Stimulated activated CD4-positive, alpha-beta T cell treated with anti-CD3 and anti-CD28 coated beads, Interleukin-1b, Interleukin-23, amount 100 ng/mL, for 1 hour (primary cell): ENCODE measurements at regions not wholly inside any gene's neighbourhood (a gene's known extent, or its start where the extent isn't known, plus 50 kb on each side); places are given as distances from the start of the nearest gene placed in this dataset.

Experiments used
- DNase-seq, 2 donors: peaks; one replicate each; pipeline ENCODE4 v3.0.0-alpha.2; 2020; ENCODE audit warnings: low read depth in 2 of 2

- no peak for DNase-seq
Observed at GRCh38 chr21:36532769-36533467, 53.0 kb upstream of the CLDN14 start.

- DNase-seq = no peak
Observed at GRCh38 chr21:36533468-36533848, 53.5 kb upstream of the CLDN14 start.

- DNase-seq = no peak
Observed at GRCh38 chr21:36534656-36535055, 54.7 kb upstream of the CLDN14 start.

GRCh38 chr21:36535618-36536241, 55.8 kb upstream of the CLDN14 start:
- no peak for DNase-seq

GRCh38 chr21:36538761-36539160, 58.8 kb upstream of the CLDN14 start:
- DNase-seq = no peak

GRCh38 chr21:36539434-36540150, 59.7 kb upstream of the CLDN14 start:
- no peak for DNase-seq

GRCh38 chr21:36540700-36541099, 60.8 kb upstream of the CLDN14 start:
- no peak for DNase-seq

- DNase-seq = no peak
Observed at GRCh38 chr21:36541721-36542139, 61.8 kb upstream of the CLDN14 start.

- DNase-seq = no peak
Observed at GRCh38 chr21:36542312-36543101, 62.6 kb upstream of the CLDN14 start.

- no peak for DNase-seq
Observed at GRCh38 chr21:36543924-36544323, 64.0 kb upstream of the CLDN14 start.

- DNase-seq = no peak
Observed at GRCh38 chr21:36544545-36544944, 64.6 kb upstream of the CLDN14 start.

- no peak for DNase-seq
Observed at GRCh38 chr21:36545776-36546511, 66.0 kb upstream of the CLDN14 start.

- no peak for DNase-seq
Observed at GRCh38 chr21:36547464-36547863, 67.5 kb upstream of the CLDN14 start.

- DNase-seq = no peak
Observed at GRCh38 chr21:36548866-36549265, 68.9 kb upstream of the CLDN14 start.

GRCh38 chr21:36549470-36549869, 69.5 kb upstream of the CLDN14 start:
- DNase-seq = no peak

- DNase-seq = no peak
Observed at GRCh38 chr21:36550761-36551160, 70.8 kb upstream of the CLDN14 start.

- no peak for DNase-seq
Observed at GRCh38 chr21:36551321-36551720, 71.4 kb upstream of the CLDN14 start.

GRCh38 chr21:36551731-36552433, 72.0 kb upstream of the CLDN14 start:
- DNase-seq = no peak

GRCh38 chr21:36552434-36552785, 72.5 kb upstream of the CLDN14 start:
- no peak for DNase-seq

GRCh38 chr21:36553406-36553805, 73.5 kb upstream of the CLDN14 start:
- no peak for DNase-seq
